GM10248 (cell line): ENCODE measurements at regions not wholly inside any gene's neighbourhood (a gene's known extent, or its start where the extent isn't known, plus 50 kb on each side); places are given as distances from the start of the nearest gene placed in this dataset.

Experiments used
- CTCF ChIA-PET: fragments of 300-600 bp; sonication (Branson Sonifier 250); formaldehyde crosslinking; extraction: SDS; loops from one replicate; lab custom pipeline; 2021; ENCODE audit warnings: antibody characterized with exemption; lab: Yijun Ruan, JAX
- POLR2A ChIA-PET: fragments of 350-650 bp; sonication (Branson Sonifier 250); formaldehyde crosslinking; extraction: SDS; loops from one replicate; lab custom pipeline; 2020; ENCODE audit warnings: antibody characterized with exemption; lab: Yijun Ruan, JAX
- DNase-seq: peaks from one replicate; pipeline ENCODE4 v3.0.0; 2012; ENCODE audit errors: extremely low spot score
- CTCF ChIP-seq: IDR thresholded peaks from 2 replicates; pipeline ENCODE4 v1.5.1; 2012; ENCODE audit warnings: mild to moderate bottlenecking, low read depth; ENCODE audit errors: extremely low read depth, missing control alignments, control extremely low read depth

DNA sequence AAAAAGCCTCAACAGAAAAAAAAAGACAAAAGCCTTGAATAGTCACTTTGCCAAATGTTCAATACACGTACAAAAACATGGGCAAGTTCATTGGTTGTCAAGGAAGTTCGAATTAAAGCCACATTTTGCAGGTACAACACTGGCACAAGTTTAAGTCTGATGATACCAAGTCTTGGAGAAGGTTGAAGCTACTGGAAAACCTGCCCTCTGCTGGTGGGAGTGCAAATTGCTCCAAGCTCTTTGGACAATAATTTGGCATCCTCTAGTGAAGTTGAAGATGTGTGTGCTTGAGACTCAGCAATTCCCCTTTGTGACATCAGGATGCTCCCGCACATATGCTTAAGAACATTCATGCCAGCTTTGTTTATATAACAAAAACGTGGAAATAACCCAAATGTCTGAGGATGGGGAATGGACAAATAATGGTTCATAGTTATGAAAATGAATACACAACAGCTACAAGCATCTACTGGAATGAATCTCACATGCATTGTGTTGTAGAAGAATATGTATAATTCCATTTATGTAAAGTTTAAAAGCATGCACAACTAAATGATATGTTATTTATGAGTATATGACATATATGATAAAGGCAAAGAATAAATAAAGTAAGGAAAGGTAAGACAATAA lies 120.0 kb upstream of the PLPP4 start:
- peak; percentile 79 for TF ChIP-seq CTCF
- ChIA-PET POLR2A (no interaction called here), CTCF (interaction anchor here (0.8 to 3.4 kb wide), 12 partner anchors 9 to 650 kb away, joined by 3 to 20 read pairs (median 4); no protein-coding TSS in a partner anchor)
- peak; percentile 28 for DNase-seq

DNA sequence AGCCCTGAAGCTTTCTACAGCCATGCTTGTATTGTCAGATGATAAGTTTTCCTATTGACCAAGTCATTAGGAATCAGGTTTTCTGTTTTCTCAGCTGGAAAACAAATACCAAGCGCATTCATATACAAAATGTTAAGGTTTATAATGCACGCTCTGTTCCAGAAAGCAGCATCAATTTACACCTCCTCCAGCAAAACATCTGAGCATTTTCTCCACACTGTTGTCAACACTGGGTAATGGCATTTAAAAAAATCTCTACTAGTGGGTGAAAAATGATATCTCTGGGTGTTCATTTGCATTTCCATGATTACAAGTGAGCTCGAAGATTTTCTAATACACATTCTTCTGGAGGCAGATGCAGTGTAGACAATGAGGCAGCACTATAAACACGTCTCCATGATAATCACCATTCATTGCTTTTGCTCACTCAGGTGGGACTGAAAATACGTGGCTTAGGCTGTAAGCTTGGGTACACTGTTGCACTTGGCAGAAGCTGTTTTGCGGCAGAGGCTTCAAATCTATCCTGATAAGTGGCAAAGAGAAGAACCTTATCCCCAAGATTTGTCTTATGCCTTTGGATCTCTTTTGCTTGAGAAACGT lies 114.8 kb upstream of the PLPP4 start:
- POLR2A ChIA-PET, result no interaction called here
- no peak for DNase-seq
- CTCF ChIA-PET, result interaction anchor here (1.0 to 1.3 kb wide), 3 partner anchors 11 to 734 kb away, joined by 3 to 4 read pairs (median 3); no protein-coding TSS in a partner anchor
- no peak for TF ChIP-seq CTCF

- CTCF ChIA-PET, result no interaction called here
- DNase-seq, result no peak
- POLR2A ChIA-PET, result no interaction called here
- TF ChIP-seq CTCF, result no peak
These were observed 111.8 kb upstream of the PLPP4 start for GRCh38 chr10:120345186-120345585.

- ChIA-PET POLR2A (no interaction called here), CTCF (interaction anchor here (1.4 to 1.5 kb wide), 2 partner anchors 8 to 22 kb away, joined by 3 to 4 read pairs; no protein-coding TSS in a partner anchor)
- no peak for DNase-seq
- TF ChIP-seq CTCF, result no peak
These were observed 109.4 kb upstream of the PLPP4 start for GRCh38 chr10:120347644-120348043.

DNA sequence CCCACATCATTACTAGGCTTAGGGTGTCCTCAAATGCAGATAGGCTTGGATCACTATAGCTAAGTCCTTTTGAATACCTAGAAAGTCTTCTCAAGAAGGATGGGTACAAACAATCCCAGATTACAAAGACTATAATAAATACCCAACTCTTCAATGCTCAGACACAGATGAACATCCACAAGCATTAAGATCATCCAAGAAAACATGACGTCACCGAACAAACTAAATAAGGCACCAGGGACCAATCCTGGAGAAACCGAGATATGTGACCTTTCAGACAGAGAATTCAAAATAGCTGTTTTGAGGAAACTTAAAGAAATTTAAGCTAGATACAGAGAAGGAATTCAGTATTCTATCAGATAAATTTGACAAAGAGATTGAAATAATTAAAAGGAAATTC lies 108.0 kb upstream of the PLPP4 start:
- POLR2A ChIA-PET, result no interaction called here
- TF ChIP-seq CTCF, result no peak
- CTCF ChIA-PET, result interaction anchor here (0.9 to 1.6 kb wide), 3 partner anchors 10 to 21 kb away, joined by 3 to 4 read pairs (median 3); no protein-coding TSS in a partner anchor
- no peak for DNase-seq

DNA sequence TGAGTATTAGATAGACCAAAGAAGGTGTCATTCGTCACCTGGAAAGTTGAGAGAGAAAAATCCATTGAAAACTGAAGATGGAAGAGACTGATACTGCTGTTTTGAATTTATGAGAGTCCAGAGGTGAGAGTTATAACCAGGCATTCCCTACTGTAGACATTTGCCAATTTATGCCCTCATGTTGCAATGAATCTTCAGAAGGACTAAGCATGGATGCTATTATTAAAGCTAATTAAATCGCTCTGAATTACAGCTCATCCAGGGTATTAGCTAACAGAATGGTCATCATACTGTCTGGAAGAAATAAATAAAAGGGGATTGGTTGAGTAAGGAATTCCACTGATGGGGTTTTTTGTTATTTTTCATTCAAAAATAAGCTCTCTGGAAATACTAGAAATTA lies 101.6 kb upstream of the PLPP4 start:
- CTCF ChIA-PET, result no interaction called here
- POLR2A ChIA-PET, result no interaction called here
- DNase-seq, result no peak
- no peak for TF ChIP-seq CTCF
